H9 (cell line): ENCODE measurements at regions not wholly inside any gene's neighbourhood (a gene's known extent, or its start where the extent isn't known, plus 50 kb on each side); places are given as distances from the start of the nearest gene placed in this dataset.

Experiments used
- DNase-seq: peaks from one replicate; pipeline ENCODE4 v3.0.0-alpha.2; 2017
- H2AFZ ChIP-seq: one replicate; pipeline ENCODE4 v1.6.1; 2013; ENCODE audit warnings: mild to moderate bottlenecking, low read length, control low read depth, moderate library complexity
- H2AK5ac ChIP-seq: 2 replicates; pipeline ENCODE4 v1.6.1; 2013; ENCODE audit warnings: low read length, control low read depth, mixed read lengths; ENCODE audit not compliant: insufficient read length
- H2BK120ac ChIP-seq: one replicate; pipeline ENCODE4 v1.6.1; 2013; ENCODE audit warnings: low read depth, mild to moderate bottlenecking, low read length, control low read depth, inconsistent platforms; ENCODE audit not compliant: poor library complexity, severe bottlenecking
- H2BK12ac ChIP-seq: 2 replicates; pipeline ENCODE4 v1.6.1; 2013; ENCODE audit warnings: low read length, control low read depth, mixed read lengths, low read depth; ENCODE audit not compliant: insufficient read length
- H2BK15ac ChIP-seq: 2 replicates; pipeline ENCODE4 v1.6.1; 2013; ENCODE audit warnings: low read depth, low read length, control low read depth
- H2BK20ac ChIP-seq: one replicate; pipeline ENCODE4 v1.6.1; 2013; ENCODE audit warnings: low read depth, mild to moderate bottlenecking, low read length, control low read depth, inconsistent platforms; ENCODE audit not compliant: poor library complexity, severe bottlenecking
- H2BK5ac ChIP-seq: 2 replicates; pipeline ENCODE4 v1.6.1; 2013; ENCODE audit warnings: low read length, control low read depth, mixed read lengths; ENCODE audit not compliant: insufficient read length
- H3K14ac ChIP-seq: 2 replicates; pipeline ENCODE4 v1.6.1; 2013; ENCODE audit warnings: low read length, control low read depth; ENCODE audit not compliant: insufficient read depth
- H3K18ac ChIP-seq: 2 replicates; pipeline ENCODE4 v1.6.1; 2013; ENCODE audit warnings: low read depth, mild to moderate bottlenecking, mixed read lengths, low read length, control low read depth; ENCODE audit not compliant: insufficient read length
- H3K23ac ChIP-seq: 2 replicates; pipeline ENCODE4 v1.6.1; 2013; ENCODE audit warnings: low read length, control low read depth, mixed read lengths, low read depth; ENCODE audit not compliant: insufficient read length
- H3K23me2 ChIP-seq: 2 replicates; pipeline ENCODE4 v1.6.1; 2013; ENCODE audit warnings: low read depth, mild to moderate bottlenecking, mixed read lengths, low read length, control low read depth; ENCODE audit not compliant: insufficient read length, poor library complexity, severe bottlenecking
- H3K27ac ChIP-seq: 2 replicates; pipeline ENCODE4 v1.5.1; 2013; ENCODE audit warnings: low read length, control low read depth, mixed read lengths, low read depth; ENCODE audit not compliant: insufficient read length
- H3K27me3 ChIP-seq: 2 replicates; pipeline ENCODE4 v1.6.1; 2013; ENCODE audit warnings: low read length, control low read depth, inconsistent platforms; ENCODE audit not compliant: insufficient read depth
- H3K4ac ChIP-seq: 2 replicates; pipeline ENCODE4 v1.6.1; 2013; ENCODE audit warnings: low read depth, mild to moderate bottlenecking, control low read depth, inconsistent platforms, low read length, moderate library complexity
- H3K4me1 ChIP-seq: 2 replicates; pipeline ENCODE4 v1.6.1; 2013; ENCODE audit warnings: low read length, control low read depth, inconsistent platforms; ENCODE audit not compliant: insufficient read depth
- H3K4me2 ChIP-seq: 2 replicates; pipeline ENCODE4 v1.6.1; 2013; ENCODE audit warnings: low read length, control low read depth, mixed read lengths; ENCODE audit not compliant: insufficient read length, insufficient read depth
- H3K56ac ChIP-seq: 2 replicates; pipeline ENCODE4 v1.6.1; 2013; ENCODE audit warnings: low read depth, mild to moderate bottlenecking, mixed read lengths, low read length, control low read depth; ENCODE audit not compliant: insufficient read length
- H3K79me1 ChIP-seq: 2 replicates; pipeline ENCODE4 v1.6.1; 2013; ENCODE audit warnings: low read depth, mild to moderate bottlenecking, moderate library complexity, low read length, control low read depth, inconsistent platforms; ENCODE audit not compliant: insufficient read depth, poor library complexity, severe bottlenecking
- H3K79me2 ChIP-seq: 2 replicates; pipeline ENCODE4 v1.6.1; 2013; ENCODE audit warnings: low read length, control low read depth, inconsistent platforms; ENCODE audit not compliant: insufficient read depth
- H3K9ac ChIP-seq: 2 replicates; pipeline ENCODE4 v1.6.1; 2013; ENCODE audit warnings: low read length, control low read depth, mixed read lengths; ENCODE audit not compliant: insufficient read length; ENCODE audit errors: extremely low read depth
- H3K9me3 ChIP-seq: one replicate; pipeline ENCODE4 v1.6.1; 2013; ENCODE audit warnings: low read depth, low read length, inconsistent platforms; ENCODE audit not compliant: control insufficient read depth
- H3T11ph ChIP-seq: one replicate; pipeline ENCODE4 v1.6.1; 2013; ENCODE audit warnings: mild to moderate bottlenecking, low read length, control low read depth, inconsistent platforms
- H4K20me1 ChIP-seq: one replicate; pipeline ENCODE4 v1.6.1; 2013; ENCODE audit not compliant: control insufficient read depth, insufficient read length, insufficient read depth
- H4K5ac ChIP-seq: 2 replicates; pipeline ENCODE4 v1.6.1; 2013; ENCODE audit warnings: low read depth, mild to moderate bottlenecking, mixed read lengths, low read length, control low read depth; ENCODE audit not compliant: insufficient read length
- H4K8ac ChIP-seq: replicated peaks from 2 replicates; pipeline ENCODE4 v1.6.1; 2013; ENCODE audit warnings: low read length, control low read depth, mixed read lengths, low read depth; ENCODE audit not compliant: insufficient read length
- H4K91ac ChIP-seq: 2 replicates; pipeline ENCODE4 v1.6.1; 2013; ENCODE audit warnings: low read depth, mild to moderate bottlenecking, moderate library complexity, mixed read lengths, low read length, control low read depth; ENCODE audit not compliant: insufficient read length
- H3K27ac Mint-ChIP-seq, 3 experiments: 2 replicates in 2 of 3; 3 replicates in 1 of 3; pipeline ENCODE4 v1.8.0; 2020 to 2021; ENCODE audit warnings: mixed read lengths in 3 of 3, mild to moderate bottlenecking in 1 of 3, moderate library complexity in 1 of 3
- H3K27me3 Mint-ChIP-seq: 2 replicates; pipeline ENCODE4 v1.8.0; 2021; ENCODE audit warnings: low read depth, mild to moderate bottlenecking, moderate library complexity, mixed read lengths
- H3K36me3 Mint-ChIP-seq, 3 experiments: 2 replicates in 2 of 3; 3 replicates in 1 of 3; pipeline ENCODE4 v1.8.0; 2020 to 2021; ENCODE audit warnings: low read depth in 3 of 3, mixed read lengths in 3 of 3; ENCODE audit not compliant: insufficient read depth in 1 of 3
- H3K4me1 Mint-ChIP-seq, 2 experiments: 2 replicates each; pipeline ENCODE4 v1.8.0; 2020; ENCODE audit warnings: mixed read lengths in 2 of 2
- H3K4me3 Mint-ChIP-seq, 2 experiments: 2 replicates in 1 of 2; 3 replicates in 1 of 2; pipeline ENCODE4 v1.8.0; 2020 to 2021; ENCODE audit warnings: mild to moderate bottlenecking in 2 of 2, mixed read lengths in 2 of 2, moderate library complexity in 1 of 2
- H3K9me3 Mint-ChIP-seq, 2 experiments: 2 replicates in 1 of 2; 3 replicates in 1 of 2; pipeline ENCODE4 v1.8.0; 2020; ENCODE audit warnings: mild to moderate bottlenecking in 2 of 2, mixed read lengths in 2 of 2, moderate library complexity in 1 of 2
- WGBS: extraction: QIAGEN DNeasy Blood & Tissue Kit; methylation state at CpG from one replicate; pipeline ENCODE4 v1.1.7; 2013; ENCODE audit warnings: missing lambda C conversion rate, low lambda C conversion rate, mixed read lengths; ENCODE audit not compliant: insufficient read length; ENCODE audit errors: extremely low coverage; 5-methylcytosine and 5-hydroxymethylcytosine counted together
- TF ChIP-seq, protein P1 (sequence below): fragments of 200-600 bp; sonication (generic); conservative IDR thresholded peaks from 3 replicates; pipeline ENCODE4 v1.8.0; 2021; ENCODE audit warnings: antibody characterized with exemption, mild to moderate bottlenecking

GRCh38 chr10:129055986-129056385 is 411.1 kb upstream of the MGMT start:
- Mint-ChIP-seq H3K27ac (no peak overlapping the region), H3K4me3 (no peak overlapping the region), H3K4me1 (no peaks in the 10 kb centered on the region), H3K9me3 (no peaks in the 10 kb centered on the region), H3K36me3 (peaks cover 0 to 2% (median 0%) of the 10 kb centered on the region in 3 experiments; a peak in 1 of 7 replicates), H3K27me3 (no peaks in the 10 kb centered on the region; the same call in 1 of the 2 replicates)
- H2BK20ac ChIP-seq: no peak overlapping the region
- peaks cover 4% of the 10 kb centered on the region for H4K20me1 ChIP-seq
- H3K27ac ChIP-seq: no peak overlapping the region
- H3K9me3 ChIP-seq: no peaks in the 10 kb centered on the region
- no peak overlapping the region for H3K4me2 ChIP-seq
- H4K5ac ChIP-seq: no peak overlapping the region
- H3K79me2 ChIP-seq: no peaks in the 10 kb centered on the region
- no peaks in the 10 kb centered on the region for H3K79me1 ChIP-seq
- no peak overlapping the region for H4K91ac ChIP-seq
- no peak overlapping the region for H2BK120ac ChIP-seq
- no peaks in the 10 kb centered on the region for H3K27me3 ChIP-seq
- H2AFZ ChIP-seq: no peak overlapping the region
- no peak overlapping the region for H3K4ac ChIP-seq
- no peak overlapping the region for H3K56ac ChIP-seq
- no peak overlapping the region for H3K9ac ChIP-seq
- H3K4me1 ChIP-seq: no peaks in the 10 kb centered on the region
- H4K8ac ChIP-seq: no peak overlapping the region
- H2BK12ac ChIP-seq: no peak overlapping the region
- H3K14ac ChIP-seq: peak overlapping the region; percentile 44; the same call in 1 of the 2 replicates
- no peaks in the 10 kb centered on the region for H3K23me2 ChIP-seq
- no CpG with 5 or more reads among the region's 17 CpGs for WGBS
- no peak overlapping the region for H3K23ac ChIP-seq
- H2AK5ac ChIP-seq: no peak overlapping the region
- no peak for DNase-seq
- no peak overlapping the region for H2BK5ac ChIP-seq
- TF ChIP-seq, protein P1, sequence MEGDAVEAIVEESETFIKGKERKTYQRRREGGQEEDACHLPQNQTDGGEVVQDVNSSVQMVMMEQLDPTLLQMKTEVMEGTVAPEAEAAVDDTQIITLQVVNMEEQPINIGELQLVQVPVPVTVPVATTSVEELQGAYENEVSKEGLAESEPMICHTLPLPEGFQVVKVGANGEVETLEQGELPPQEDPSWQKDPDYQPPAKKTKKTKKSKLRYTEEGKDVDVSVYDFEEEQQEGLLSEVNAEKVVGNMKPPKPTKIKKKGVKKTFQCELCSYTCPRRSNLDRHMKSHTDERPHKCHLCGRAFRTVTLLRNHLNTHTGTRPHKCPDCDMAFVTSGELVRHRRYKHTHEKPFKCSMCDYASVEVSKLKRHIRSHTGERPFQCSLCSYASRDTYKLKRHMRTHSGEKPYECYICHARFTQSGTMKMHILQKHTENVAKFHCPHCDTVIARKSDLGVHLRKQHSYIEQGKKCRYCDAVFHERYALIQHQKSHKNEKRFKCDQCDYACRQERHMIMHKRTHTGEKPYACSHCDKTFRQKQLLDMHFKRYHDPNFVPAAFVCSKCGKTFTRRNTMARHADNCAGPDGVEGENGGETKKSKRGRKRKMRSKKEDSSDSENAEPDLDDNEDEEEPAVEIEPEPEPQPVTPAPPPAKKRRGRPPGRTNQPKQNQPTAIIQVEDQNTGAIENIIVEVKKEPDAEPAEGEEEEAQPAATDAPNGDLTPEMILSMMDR: no peak
- H2BK15ac ChIP-seq: no peak overlapping the region
- H3K18ac ChIP-seq: no peak overlapping the region
- H3T11ph ChIP-seq: no peak overlapping the region
